Left renal cortex interstitium (tissue), 4 donors: ENCODE measurements at regions not wholly inside any gene's neighbourhood (a gene's known extent, or its start where the extent isn't known, plus 50 kb on each side); places are given as distances from the start of the nearest gene placed in this dataset.

Experiments
- DNase-seq, 4 donors: peaks; one replicate each; pipeline ENCODE4 v3.0.0-alpha.2; 2013; ENCODE audit warnings: low read depth in 4 of 4, low spot score in 2 of 4, missing footprints in 1 of 4

DNA sequence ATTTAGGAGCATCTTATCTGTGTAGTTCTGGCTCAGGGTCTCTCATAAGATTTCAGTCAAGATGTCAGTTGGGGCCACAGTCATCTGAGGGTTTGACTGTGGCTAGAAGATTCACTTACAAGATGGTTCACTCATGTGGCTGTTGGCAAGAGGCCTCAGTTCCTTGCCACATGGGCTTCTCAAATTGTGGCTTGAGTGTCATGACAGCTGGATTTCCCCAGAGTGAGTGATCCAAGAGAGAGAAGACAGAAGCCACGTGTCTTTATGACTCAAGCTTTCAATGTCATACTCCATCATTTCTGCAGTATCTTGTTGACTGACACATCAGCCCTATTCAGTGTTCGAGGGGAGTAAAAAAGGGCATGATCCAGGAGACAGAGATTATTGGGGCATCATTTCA lies 131.3 kb upstream of the AP1S2 start:
- no peak for DNase-seq

DNA sequence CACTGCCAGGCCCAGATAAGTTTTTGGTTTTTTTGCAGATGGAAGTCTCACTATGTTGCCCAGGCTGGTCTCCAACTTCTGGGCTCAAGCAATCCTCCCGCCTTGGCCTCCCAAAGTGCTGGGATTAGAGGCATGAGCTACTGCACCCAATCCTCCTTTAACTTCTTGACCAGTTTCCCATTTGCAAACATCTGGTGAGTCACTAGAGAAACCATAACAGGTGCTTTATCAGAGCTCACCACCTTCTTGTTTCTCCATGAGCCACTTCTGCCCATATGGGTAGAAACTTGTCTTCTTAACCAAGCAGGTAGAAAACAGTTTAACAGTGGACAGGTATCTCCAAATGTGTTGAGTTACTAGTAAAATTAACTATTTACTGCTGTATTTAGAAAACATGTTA lies 128.4 kb upstream of the AP1S2 start:
- DNase-seq: no peak

DNA sequence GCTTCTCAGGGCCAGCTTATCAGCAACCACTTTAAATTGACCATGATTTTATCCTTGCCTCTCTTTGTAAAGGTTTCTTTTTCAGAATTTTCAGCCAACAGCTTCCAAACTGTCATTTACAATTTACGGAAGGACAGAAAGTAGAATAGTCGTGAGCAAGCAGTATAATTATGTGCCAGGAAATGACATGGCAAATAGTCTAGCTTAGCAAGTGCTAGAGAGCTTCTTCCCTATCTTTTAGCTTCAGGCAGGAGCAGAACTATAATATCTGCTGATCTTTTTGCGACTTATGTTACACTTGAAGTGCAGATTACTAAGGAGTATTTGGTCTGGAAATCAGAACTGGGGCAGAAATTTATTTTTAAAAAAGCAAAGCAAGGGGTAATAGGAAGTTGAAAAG lies 123.0 kb upstream of the AP1S2 start:
- DNase-seq: no peak

- DNase-seq: no peak
Observed at GRCh38 chrX:15976396-15976795, 121.8 kb upstream of the AP1S2 start.

DNA sequence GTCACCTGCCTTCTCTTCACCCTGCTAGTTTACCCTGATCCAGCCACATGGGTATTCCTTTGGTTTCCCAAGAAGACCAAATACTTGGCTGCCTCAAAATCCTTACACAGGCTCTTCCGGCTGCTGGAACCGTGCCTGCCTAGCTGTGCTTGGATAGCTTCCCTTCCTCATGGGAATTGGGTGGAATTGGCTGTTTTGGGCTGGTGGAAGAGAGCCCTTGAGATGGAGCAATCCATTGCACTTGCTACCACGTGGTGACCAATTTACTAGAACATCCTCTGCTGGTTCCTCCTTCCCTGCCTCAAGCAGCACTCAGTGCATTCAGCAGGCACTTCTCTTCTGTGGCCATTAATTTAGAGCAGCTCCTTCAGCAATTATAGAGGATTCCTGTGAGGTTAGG lies 119.3 kb upstream of the AP1S2 start:
- no peak for DNase-seq

GRCh38 chrX:15973299-15973698 lies 118.7 kb upstream of the AP1S2 start:
- no peak for DNase-seq

GRCh38 chrX:15971696-15972095 lies 117.1 kb upstream of the AP1S2 start:
- DNase-seq: no peak

DNA sequence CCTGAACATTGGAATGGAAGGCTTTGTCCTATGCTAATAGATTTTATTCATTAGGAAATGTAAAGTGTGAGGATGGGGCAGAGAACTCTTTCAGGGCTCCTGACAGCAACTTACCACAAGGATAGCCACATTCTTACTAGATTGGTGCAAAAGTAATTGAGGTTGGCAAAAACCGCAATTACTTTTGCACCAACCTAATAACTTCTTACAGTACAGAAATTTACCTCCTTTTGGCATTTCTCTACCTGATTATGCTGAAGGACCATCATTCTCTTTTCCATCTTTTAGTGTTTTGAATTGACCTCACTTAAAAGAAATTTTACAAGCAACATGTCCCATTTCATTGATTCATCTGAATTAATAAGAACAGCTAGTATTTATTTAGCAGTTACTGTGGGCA lies 109.2 kb upstream of the AP1S2 start:
- no peak for DNase-seq

GRCh38 chrX:15960237-15960636 lies 105.6 kb upstream of the AP1S2 start:
- no peak for DNase-seq

DNA sequence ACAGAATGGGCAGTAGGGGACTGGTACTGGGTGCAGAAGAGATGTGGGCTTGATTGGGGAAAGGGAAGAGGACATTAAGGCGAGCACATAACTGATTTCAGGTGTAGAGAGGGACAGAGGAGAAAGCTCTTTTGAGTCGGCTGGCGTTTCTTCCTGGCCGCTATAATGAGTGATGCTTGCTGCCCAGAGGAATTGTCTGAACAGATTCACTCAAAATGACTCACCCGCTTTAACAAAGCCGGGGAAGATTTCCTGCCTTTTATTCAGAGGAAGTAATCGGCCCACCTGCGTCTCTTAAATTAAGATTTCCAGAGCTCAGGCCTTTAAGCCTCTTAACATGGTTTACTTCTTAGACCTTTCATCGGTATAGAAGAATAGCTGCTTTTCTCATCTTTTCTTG lies 102.1 kb upstream of the AP1S2 start:
- DNase-seq: no peak

- no peak for DNase-seq
Observed at GRCh38 chrX:15953801-15954200, 99.2 kb upstream of the AP1S2 start.

DNA sequence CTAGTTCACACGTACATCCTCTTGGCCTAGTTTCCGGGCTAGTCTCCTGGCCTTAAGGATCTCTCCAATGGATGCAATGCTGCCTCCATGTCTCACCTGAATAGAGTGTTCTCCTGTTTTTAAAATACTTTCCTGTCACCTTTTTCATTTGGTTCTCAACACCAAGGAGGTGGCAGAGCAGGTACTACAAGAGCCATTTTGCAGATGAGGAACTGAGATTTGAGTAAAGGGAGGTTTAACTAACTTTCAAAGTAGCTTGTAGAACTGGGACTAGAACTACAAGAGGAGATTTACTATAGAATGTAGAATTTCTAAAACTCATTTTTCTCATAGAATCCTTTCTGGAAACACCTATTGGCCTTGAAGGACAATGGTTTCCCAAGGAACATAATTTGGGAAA lies 97.6 kb upstream of the AP1S2 start:
- DNase-seq: no peak

DNA sequence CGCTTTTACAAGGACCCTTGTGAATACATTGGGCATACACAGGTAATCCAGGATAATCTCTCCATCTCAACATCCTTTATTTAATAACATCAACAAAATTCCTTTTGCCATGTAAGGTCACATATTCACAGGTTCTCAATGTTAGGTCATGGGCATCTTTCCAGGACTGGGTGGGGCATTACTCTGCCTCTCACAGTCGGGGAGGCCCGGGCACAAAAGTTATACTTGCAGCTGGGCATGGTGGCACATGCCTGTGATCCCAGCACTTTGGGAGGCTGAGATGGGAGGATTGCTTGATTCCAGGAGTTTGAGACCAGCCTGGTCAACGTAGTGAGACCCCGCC lies 93.7 kb upstream of the AP1S2 start:
- DNase-seq: no peak

DNA sequence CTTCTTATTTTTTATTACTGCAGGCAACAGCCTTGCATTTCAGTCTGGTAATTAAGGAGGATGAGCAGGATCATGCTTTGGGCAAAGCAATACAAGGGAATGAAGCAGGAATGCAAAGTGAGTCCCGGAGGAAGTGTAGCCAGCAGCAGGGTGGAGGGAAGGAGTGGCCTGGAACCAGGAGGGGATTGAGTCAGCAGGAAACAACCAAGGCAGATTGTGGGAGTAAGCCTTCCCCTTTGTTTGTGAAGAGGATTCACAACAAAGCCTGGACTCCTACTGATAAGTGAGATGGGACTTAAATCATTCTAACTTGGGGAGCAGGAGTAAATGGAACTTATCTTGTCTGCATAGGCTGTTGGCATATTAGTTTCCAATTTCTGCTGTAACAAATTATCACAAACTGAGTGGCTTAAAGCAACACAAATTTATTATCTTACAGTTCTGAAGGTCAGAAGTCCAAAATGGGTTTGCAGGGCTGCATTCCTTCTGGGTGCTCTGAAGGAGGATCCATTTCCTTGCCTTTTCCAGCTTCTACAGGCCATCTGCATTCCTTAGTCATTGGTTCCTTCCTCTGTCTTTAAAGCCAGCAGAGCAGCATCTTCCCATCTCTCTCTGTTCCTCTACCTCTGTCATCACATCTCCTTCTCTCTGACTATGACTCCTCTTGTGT lies 93.2 kb upstream of the AP1S2 start:
- no peak for DNase-seq

- DNase-seq: no peak
Observed at GRCh38 chrX:15946783-15947580, 92.4 kb upstream of the AP1S2 start.

- DNase-seq: no peak
Observed at GRCh38 chrX:15943391-15943790, 88.8 kb upstream of the AP1S2 start.

DNA sequence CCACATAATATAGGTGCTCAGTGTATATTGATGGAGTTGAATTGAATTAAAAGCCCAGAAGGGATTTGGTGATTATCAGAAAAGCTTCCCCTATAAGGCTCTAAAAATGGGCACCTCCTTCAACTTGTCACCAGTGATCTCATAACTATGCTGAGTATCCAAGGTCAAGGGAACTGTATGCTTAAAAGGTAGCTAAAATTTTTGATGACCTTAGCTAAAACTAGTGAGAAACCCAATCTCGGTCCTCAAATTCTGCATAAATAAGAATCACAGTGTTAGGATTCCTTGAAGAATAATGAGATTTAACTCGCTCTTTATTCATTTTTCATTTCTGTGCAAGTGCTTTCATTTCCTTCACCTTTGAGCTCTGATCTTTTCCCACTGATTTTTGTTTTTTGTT lies 87.7 kb upstream of the AP1S2 start:
- no peak for DNase-seq

DNA sequence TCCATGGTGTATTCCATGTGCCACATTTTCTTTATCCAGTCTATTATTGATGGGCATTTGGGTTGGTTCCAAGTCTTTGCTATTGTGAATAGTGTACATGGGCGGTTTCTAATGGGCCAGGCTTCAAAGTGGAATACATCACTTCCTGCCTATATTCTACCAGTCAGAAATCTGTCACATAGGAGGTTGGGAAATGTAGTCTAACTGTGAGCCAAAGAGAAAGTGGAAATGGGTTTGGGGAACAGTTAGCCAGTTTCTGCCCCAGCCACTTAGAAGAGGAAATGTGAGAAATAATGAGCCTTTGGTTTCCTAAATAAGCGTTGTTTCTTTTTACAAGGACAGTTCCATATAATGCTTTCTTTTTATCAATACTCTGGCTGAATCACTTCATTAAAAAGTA lies 85.1 kb upstream of the AP1S2 start:
- no peak for DNase-seq

DNA sequence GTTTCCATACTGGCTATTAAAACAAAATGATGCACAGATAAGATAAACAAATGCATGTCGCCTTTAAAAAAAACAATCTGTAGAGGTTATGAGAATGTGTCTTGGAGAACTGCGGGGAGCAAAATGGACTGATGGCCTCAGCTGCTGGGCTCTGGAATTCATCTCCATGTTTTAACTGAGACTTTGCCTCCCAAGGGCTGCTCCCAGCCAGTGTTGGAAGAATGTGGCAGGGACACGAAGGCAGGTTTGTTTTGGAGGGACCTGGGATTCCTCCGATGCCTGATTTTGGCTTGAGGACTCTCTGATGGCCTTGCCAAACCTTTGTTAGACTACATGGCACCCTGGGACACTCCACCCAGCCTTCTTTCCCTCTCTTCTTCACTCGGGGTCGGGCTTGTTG lies 83.5 kb upstream of the AP1S2 start:
- DNase-seq: no peak

DNA sequence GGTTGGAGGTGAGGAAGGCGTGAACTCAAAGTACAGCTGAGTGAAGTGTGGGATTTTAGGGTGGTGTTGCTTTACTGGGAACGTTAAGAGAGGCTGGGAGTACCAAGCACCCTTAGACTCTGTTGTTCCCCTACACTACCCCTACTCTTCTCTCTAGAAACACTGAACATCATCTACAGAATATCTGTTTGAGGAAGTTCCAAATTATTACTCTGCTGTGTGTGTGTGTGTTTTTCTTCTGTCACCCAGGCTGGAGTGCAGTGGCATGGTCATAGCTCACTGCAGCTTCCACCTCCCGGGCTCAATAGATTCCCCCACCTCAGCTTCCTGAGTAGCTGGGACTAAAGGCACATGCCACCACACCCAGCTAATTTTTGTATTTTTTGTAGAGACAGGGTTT lies 76.7 kb upstream of the AP1S2 start:
- DNase-seq: no peak

DNA sequence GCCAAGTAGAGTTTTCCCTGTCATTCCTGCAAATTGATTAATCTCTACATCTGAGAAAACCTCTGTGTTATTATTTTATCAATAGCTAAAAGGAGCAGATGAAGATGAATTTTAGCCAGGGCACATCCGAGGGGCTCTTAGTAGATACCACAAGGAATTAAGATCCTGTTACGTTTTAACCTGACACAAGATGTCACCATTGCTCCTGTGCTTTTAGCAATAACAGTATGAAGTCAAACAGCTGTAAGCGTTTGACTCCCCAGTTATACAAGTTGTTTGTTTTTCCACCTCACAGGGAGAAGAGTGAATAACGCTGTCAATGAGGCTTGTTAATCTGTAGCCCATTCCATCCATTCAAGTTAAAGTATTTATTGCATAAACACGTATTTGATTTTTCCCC lies 76.0 kb upstream of the AP1S2 start:
- DNase-seq: no peak

GRCh38 chrX:15929194-15929593 lies 74.6 kb upstream of the AP1S2 start:
- DNase-seq: no peak

DNA sequence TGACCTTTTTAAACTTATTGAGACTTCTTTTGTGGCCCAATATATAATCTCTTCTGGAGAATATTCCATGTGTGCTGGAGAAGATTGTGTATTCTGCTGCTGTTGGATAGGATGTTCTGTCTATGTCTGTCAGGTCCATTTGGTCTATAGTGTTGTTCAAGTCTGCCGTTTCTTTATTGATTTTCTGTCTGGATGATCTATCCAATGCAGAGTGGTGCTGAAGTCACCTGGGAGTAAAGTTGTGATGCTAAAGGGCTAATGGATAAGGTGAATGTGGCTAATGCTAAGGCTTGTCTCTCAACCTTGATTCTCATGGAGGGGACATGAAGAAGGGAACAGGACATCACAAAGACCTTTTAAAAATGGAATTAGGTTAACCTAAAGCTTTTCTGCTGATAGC lies 72.0 kb upstream of the AP1S2 start:
- no peak for DNase-seq
